HEK293 (cell line): ENCODE measurements at regions not wholly inside any gene's neighbourhood (a gene's known extent, or its start where the extent isn't known, plus 50 kb on each side); places are given as distances from the start of the nearest gene placed in this dataset.

Experiments used
- CTCF ChIA-PET: fragments of 350-600 bp; formaldehyde crosslinking; extraction: SDS; loops from one replicate; lab custom pipeline; 2021; ENCODE audit warnings: antibody characterized with exemption; lab: Yijun Ruan, JAX
- POLR2A ChIA-PET: fragments of 300-600 bp; formaldehyde crosslinking; extraction: SDS; loops from one replicate; lab custom pipeline; 2020; ENCODE audit warnings: antibody characterized with exemption, inconsistent platforms; lab: Yijun Ruan, JAX
- H3K27ac ChIP-seq: fragments of 200-500 bp; sonication (Bioruptor generic); 2 replicates; pipeline ENCODE4 v1.5.1; 2014; ENCODE audit warnings: low read depth, low read length, control low read depth, inconsistent platforms; ENCODE audit errors: extremely low read depth
- H3K36me3 ChIP-seq, 2 experiments: fragments of 200-500 bp in 1 of 2; sonication (Bioruptor generic) in 1 of 2; 1 replicate in 1 of 2; 2 replicates in 1 of 2; pipeline ENCODE4 v1.5.1; 2014 to 2017; ENCODE audit warnings: inconsistent platforms in 2 of 2, low read length in 2 of 2; ENCODE audit not compliant: control insufficient read depth in 2 of 2, insufficient read depth in 1 of 2
- H3K4me1 ChIP-seq: fragments of 200-500 bp; sonication (Bioruptor generic); 2 replicates; pipeline ENCODE4 v1.5.1; 2014; ENCODE audit warnings: mild to moderate bottlenecking, low read length, inconsistent platforms; ENCODE audit not compliant: control insufficient read depth, insufficient read depth
- H3K4me3 ChIP-seq: 2 replicates; pipeline ENCODE4 v1.5.1; 2011; ENCODE audit warnings: low read depth, mild to moderate bottlenecking, control low read depth, low read length, moderate library complexity
- H3K9me3 ChIP-seq: fragments of 200-500 bp; sonication (Bioruptor generic); 2 replicates; pipeline ENCODE4 v1.5.1; 2014; ENCODE audit warnings: low read depth, low read length, inconsistent platforms; ENCODE audit not compliant: control insufficient read depth, insufficient read depth
- BCL11A ChIP-seq: fragments of 450-650 bp; formaldehyde crosslinking; IDR thresholded peaks from 2 replicates; pipeline ENCODE4 v1.5.1; 2016; ENCODE audit warnings: low read depth, missing biosample characterization, missing genetic modification characterization
- EGR2 ChIP-seq: fragments of 450-650 bp; formaldehyde crosslinking; IDR thresholded peaks from 2 replicates; pipeline ENCODE4 v1.5.1; 2016; ENCODE audit warnings: low read depth, missing biosample characterization, missing genetic modification characterization
- KLF16 ChIP-seq: fragments of 450-650 bp; formaldehyde crosslinking; IDR thresholded peaks from 2 replicates; pipeline ENCODE4 v1.5.1; 2017; ENCODE audit warnings: missing biosample characterization, missing genetic modification characterization
- ZNF132 ChIP-seq: fragments of 450-650 bp; formaldehyde crosslinking; IDR thresholded peaks from 2 replicates; pipeline ENCODE4 v1.5.1; 2017; ENCODE audit warnings: missing biosample characterization, missing genetic modification characterization, borderline replicate concordance
- ZNF133 ChIP-seq: fragments of 450-650 bp; formaldehyde crosslinking; IDR thresholded peaks from 2 replicates; pipeline ENCODE4 v1.5.1; 2016; ENCODE audit warnings: missing biosample characterization, missing genetic modification characterization
- ZNF324 ChIP-seq: fragments of 450-650 bp; formaldehyde crosslinking; IDR thresholded peaks from 2 replicates; pipeline ENCODE4 v1.5.1; 2016; ENCODE audit warnings: missing biosample characterization, missing genetic modification characterization
- ZNF391 ChIP-seq: fragments of 450-650 bp; formaldehyde crosslinking; IDR thresholded peaks from 2 replicates; pipeline ENCODE4 v1.5.1; 2016; ENCODE audit warnings: low read depth, missing biosample characterization, missing genetic modification characterization, borderline replicate concordance
- ZNF530 ChIP-seq: fragments of 450-650 bp; formaldehyde crosslinking; IDR thresholded peaks from 2 replicates; pipeline ENCODE4 v1.5.1; 2016; ENCODE audit warnings: low read depth, missing biosample characterization, missing genetic modification characterization
- ZNF544 ChIP-seq: fragments of 450-650 bp; formaldehyde crosslinking; IDR thresholded peaks from 2 replicates; pipeline ENCODE4 v1.5.0; 2017; ENCODE audit warnings: missing biosample characterization, missing genetic modification characterization
- ZNF600 ChIP-seq: fragments of 450-650 bp; formaldehyde crosslinking; IDR thresholded peaks from 2 replicates; pipeline ENCODE4 v1.5.1; 2016; ENCODE audit warnings: missing biosample characterization, missing genetic modification characterization
- ZNF621 ChIP-seq: fragments of 450-650 bp; formaldehyde crosslinking; IDR thresholded peaks from 2 replicates; pipeline ENCODE4 v1.5.1; 2017; ENCODE audit warnings: missing biosample characterization, missing genetic modification characterization
- ZNF626 ChIP-seq: fragments of 450-650 bp; sonication (Bioruptor Pico); formaldehyde crosslinking; IDR thresholded peaks from 2 replicates; pipeline ENCODE4 v1.5.1; 2018; ENCODE audit warnings: missing biosample characterization, missing genetic modification characterization, inconsistent platforms
- ZNF707 ChIP-seq: fragments of 450-650 bp; formaldehyde crosslinking; IDR thresholded peaks from 2 replicates; pipeline ENCODE4 v1.5.1; 2016; ENCODE audit warnings: missing biosample characterization, missing genetic modification characterization
- ZNF785 ChIP-seq: fragments of 450-650 bp; formaldehyde crosslinking; IDR thresholded peaks from 2 replicates; pipeline ENCODE4 v1.5.1; 2016; ENCODE audit warnings: missing biosample characterization, missing genetic modification characterization
- ZNF843 ChIP-seq: fragments of 450-650 bp; formaldehyde crosslinking; IDR thresholded peaks from 2 replicates; pipeline ENCODE4 v1.5.1; 2016; ENCODE audit warnings: missing biosample characterization, missing genetic modification characterization
- ZSCAN30 ChIP-seq: fragments of 450-650 bp; IDR thresholded peaks from 2 replicates; pipeline ENCODE4 v1.5.1; 2018; ENCODE audit warnings: missing biosample characterization, mild to moderate bottlenecking, missing genetic modification characterization, moderate library complexity
- ZXDB ChIP-seq: fragments of 450-650 bp; formaldehyde crosslinking; IDR thresholded peaks from 2 replicates; pipeline ENCODE4 v1.5.1; 2016; ENCODE audit warnings: missing biosample characterization, missing genetic modification characterization
- TF ChIP-seq, protein P1 (sequence below): fragments of 450-650 bp; IDR thresholded peaks from 2 replicates; pipeline ENCODE4 v1.5.1; 2018; ENCODE audit warnings: missing biosample characterization, missing genetic modification characterization
- TF ChIP-seq, protein P2 (sequence below): fragments of 450-650 bp; formaldehyde crosslinking; IDR thresholded peaks from 2 replicates; pipeline ENCODE4 v1.5.1; 2016; ENCODE audit warnings: missing biosample characterization, missing genetic modification characterization
- TF ChIP-seq, protein P3 (sequence below): fragments of 450-650 bp; formaldehyde crosslinking; IDR thresholded peaks from 2 replicates; pipeline ENCODE4 v1.5.1; 2017; ENCODE audit warnings: missing biosample characterization, missing genetic modification characterization

DNA sequence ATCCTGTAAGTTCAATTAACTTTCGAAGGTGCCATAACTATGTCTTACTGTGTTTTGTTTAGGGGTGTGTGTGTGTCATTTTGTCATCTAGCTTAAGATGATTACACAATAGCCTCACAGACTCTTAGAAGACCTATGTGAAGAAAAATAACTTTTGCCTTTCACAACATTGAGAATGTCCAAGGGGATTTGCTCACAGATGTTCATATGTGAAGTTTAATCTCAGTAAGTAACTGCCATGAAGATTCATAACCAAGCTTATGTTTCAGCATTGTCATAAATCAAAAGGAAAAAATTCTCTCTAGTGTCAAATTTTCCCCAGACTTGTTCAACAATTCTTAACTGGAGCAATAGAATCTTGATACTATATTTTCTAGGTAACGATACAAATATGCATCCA lies 226.1 kb upstream of the PRKD1 start:
- ChIA-PET CTCF (interaction anchor here (0.6 kb wide), 1 partner anchor 476 kb away, joined by 6 read pairs; no protein-coding TSS in a partner anchor), POLR2A (no interaction called here)
- Histone ChIP-seq H3K36me3 (no peaks in the 10 kb centered on the region), H3K27ac (no peak overlapping the region), H3K4me1 (no peaks in the 10 kb centered on the region), H3K4me3 (no peak overlapping the region), H3K9me3 (no peaks in the 10 kb centered on the region; the same call in 1 of the 2 replicates)
- no peak for TF ChIP-seq ZXDB (tag by site-specific recombination)
- no peak for TF ChIP-seq ZNF391 (tag by site-specific recombination)
- no peak for TF ChIP-seq ZNF621 (tag by site-specific recombination)
- no peak for TF ChIP-seq ZNF626 (tag by site-specific recombination)
- no peak for TF ChIP-seq ZSCAN30 (tag by site-specific recombination)
- TF ChIP-seq EGR2 (tag by site-specific recombination): no peak
- TF ChIP-seq ZNF133 (tag by site-specific recombination): no peak
- TF ChIP-seq, protein P1, sequence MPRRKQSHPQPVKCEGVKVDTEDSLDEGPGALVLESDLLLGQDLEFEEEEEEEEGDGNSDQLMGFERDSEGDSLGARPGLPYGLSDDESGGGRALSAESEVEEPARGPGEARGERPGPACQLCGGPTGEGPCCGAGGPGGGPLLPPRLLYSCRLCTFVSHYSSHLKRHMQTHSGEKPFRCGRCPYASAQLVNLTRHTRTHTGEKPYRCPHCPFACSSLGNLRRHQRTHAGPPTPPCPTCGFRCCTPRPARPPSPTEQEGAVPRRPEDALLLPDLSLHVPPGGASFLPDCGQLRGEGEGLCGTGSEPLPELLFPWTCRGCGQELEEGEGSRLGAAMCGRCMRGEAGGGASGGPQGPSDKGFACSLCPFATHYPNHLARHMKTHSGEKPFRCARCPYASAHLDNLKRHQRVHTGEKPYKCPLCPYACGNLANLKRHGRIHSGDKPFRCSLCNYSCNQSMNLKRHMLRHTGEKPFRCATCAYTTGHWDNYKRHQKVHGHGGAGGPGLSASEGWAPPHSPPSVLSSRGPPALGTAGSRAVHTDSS: no peak
- TF ChIP-seq ZNF530 (tag by site-specific recombination): no peak
- TF ChIP-seq, protein P2, sequence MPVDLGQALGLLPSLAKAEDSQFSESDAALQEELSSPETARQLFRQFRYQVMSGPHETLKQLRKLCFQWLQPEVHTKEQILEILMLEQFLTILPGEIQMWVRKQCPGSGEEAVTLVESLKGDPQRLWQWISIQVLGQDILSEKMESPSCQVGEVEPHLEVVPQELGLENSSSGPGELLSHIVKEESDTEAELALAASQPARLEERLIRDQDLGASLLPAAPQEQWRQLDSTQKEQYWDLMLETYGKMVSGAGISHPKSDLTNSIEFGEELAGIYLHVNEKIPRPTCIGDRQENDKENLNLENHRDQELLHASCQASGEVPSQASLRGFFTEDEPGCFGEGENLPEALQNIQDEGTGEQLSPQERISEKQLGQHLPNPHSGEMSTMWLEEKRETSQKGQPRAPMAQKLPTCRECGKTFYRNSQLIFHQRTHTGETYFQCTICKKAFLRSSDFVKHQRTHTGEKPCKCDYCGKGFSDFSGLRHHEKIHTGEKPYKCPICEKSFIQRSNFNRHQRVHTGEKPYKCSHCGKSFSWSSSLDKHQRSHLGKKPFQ (tag by site-specific recombination): no peak
- no peak for TF ChIP-seq BCL11A (tag by site-specific recombination)

DNA sequence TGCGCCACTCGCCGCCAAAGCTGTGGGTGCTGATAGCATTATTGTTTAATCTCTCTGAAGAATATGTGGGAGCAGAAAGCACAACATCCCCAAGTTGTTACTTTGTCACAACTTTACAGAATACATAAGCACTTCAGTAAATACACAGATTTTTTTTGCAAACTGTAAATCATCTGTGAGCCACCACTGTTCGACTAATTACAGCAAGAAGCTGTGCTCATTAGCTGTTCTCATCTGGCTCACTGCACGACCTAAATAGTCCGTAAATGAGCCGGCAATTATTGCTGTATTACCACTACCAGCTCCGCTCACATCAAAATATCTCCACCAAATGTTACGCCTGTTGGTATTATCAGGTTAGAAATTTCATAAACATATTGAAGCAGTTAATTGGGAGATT lies 228.9 kb upstream of the PRKD1 start:
- Histone ChIP-seq H3K27ac (no peak overlapping the region), H3K9me3 (no peaks in the 10 kb centered on the region), H3K4me1 (no peaks in the 10 kb centered on the region), H3K4me3 (no peak overlapping the region), H3K36me3 (no peaks in the 10 kb centered on the region)
- ChIA-PET POLR2A (no interaction called here), CTCF (no interaction called here)
- TF ChIP-seq ZNF785: no peak
- TF ChIP-seq ZNF707 (tag by site-specific recombination): no peak
- no peak for TF ChIP-seq ZNF324 (tag by site-specific recombination)
- TF ChIP-seq, protein P3, sequence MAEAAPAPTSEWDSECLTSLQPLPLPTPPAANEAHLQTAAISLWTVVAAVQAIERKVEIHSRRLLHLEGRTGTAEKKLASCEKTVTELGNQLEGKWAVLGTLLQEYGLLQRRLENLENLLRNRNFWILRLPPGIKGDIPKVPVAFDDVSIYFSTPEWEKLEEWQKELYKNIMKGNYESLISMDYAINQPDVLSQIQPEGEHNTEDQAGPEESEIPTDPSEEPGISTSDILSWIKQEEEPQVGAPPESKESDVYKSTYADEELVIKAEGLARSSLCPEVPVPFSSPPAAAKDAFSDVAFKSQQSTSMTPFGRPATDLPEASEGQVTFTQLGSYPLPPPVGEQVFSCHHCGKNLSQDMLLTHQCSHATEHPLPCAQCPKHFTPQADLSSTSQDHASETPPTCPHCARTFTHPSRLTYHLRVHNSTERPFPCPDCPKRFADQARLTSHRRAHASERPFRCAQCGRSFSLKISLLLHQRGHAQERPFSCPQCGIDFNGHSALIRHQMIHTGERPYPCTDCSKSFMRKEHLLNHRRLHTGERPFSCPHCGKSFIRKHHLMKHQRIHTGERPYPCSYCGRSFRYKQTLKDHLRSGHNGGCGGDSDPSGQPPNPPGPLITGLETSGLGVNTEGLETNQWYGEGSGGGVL (tag by site-specific recombination): no peak
- no peak for TF ChIP-seq ZNF843 (tag by site-specific recombination)
- no peak for TF ChIP-seq ZNF600 (tag by site-specific recombination)
- TF ChIP-seq ZNF544: no peak
- TF ChIP-seq ZNF132 (tag by site-specific recombination): no peak
- no peak for TF ChIP-seq KLF16 (tag by site-specific recombination)
